GM12873 (cell line): ENCODE measurements at regions not wholly inside any gene's neighbourhood (a gene's known extent, or its start where the extent isn't known, plus 50 kb on each side); places are given as distances from the start of the nearest gene placed in this dataset.

Experiments used
- TF ChIP-seq, protein P1 (sequence below): IDR thresholded peaks from 2 replicates; pipeline ENCODE4 v1.5.1; 2012; ENCODE audit warnings: low read depth, mild to moderate bottlenecking, moderate library complexity, low read length, control low read depth; ENCODE audit not compliant: insufficient read depth; ENCODE audit errors: missing control alignments

DNA sequence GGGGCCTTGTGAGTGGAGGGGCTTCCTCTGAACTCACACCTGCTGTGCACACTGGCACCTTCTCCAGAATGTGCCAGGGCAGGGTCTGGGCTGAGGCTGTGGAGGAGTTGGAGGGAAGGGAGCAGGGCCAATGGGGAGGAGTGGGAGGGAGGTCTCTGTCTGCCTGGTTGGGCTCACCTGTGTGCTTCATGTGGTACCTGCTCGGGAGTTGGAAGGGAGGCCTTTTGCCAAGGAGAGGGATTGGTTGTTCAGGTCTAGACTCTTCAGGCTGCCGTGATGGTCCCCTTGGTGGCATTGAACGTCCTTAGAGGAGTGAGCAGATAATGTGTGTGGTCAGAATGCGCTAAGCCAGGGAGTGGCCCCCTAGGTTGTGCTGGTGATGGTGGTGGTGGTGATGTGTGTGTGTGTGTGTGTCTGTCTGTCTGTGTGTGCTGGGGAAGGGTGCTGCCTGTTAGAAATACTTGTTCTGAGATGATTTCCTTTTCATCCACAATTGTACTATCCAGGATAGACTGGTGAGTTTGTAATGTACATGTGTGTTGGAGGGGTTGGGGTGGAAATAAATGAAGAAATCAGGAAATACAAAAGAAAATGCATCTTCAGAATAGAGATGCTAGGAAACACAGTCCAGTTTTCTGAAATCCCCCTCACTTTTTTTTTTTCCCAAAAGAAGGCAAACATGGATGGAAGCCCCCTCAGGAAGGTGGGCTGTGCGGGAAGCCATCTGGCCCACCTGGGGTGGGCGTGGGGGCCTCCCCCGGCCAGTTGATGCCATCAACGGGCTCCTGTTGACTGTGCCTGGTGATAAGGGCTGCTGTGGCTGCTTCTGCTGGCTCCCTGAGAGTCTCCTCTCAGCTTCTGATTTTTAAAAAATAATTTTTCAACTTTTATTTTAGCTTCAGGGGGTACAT is 140.5 kb upstream of the ZNF536 start:
- TF ChIP-seq, protein P1, sequence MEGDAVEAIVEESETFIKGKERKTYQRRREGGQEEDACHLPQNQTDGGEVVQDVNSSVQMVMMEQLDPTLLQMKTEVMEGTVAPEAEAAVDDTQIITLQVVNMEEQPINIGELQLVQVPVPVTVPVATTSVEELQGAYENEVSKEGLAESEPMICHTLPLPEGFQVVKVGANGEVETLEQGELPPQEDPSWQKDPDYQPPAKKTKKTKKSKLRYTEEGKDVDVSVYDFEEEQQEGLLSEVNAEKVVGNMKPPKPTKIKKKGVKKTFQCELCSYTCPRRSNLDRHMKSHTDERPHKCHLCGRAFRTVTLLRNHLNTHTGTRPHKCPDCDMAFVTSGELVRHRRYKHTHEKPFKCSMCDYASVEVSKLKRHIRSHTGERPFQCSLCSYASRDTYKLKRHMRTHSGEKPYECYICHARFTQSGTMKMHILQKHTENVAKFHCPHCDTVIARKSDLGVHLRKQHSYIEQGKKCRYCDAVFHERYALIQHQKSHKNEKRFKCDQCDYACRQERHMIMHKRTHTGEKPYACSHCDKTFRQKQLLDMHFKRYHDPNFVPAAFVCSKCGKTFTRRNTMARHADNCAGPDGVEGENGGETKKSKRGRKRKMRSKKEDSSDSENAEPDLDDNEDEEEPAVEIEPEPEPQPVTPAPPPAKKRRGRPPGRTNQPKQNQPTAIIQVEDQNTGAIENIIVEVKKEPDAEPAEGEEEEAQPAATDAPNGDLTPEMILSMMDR = no peak

DNA sequence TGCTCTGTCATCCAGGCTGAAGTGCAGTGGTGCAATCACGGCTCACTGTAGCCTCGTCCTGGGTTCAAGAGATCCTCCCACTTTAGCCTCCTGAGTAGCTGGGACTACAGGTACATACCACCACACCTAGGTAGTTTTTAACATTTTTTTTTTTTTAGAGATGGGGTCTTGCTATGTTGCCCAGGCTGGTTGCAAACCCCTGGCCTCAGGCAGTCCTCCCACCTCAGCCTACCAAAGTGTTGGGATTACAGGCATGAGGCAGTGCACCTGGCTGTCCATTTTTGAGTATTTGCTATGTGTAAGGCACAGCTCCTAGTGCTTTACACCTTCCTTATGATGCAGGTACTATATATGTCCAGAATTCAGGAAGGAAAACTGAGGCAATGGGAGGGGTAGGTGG is 138.8 kb upstream of the ZNF536 start:
- TF ChIP-seq, protein P1 = no peak

DNA sequence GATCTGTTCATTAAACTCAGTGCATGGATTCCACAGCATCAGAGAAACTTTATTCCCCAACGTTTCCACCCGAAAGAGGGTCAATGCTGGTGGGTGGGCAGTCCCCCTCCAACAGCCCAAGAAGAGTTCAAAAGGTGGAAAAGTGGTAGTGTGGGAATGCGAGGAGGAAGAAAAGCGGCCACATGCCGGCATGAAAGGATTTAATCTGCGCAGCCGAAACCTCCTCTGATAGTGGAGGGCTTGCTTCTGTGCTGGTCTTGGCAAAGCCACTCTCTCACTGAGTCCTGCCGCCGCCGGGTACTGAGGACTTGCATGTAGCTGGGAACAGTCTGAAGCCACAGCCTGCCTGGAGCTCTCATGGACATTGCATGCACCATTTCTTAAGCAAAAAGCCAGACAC is 136.2 kb upstream of the ZNF536 start:
- TF ChIP-seq, protein P1 = no peak

DNA sequence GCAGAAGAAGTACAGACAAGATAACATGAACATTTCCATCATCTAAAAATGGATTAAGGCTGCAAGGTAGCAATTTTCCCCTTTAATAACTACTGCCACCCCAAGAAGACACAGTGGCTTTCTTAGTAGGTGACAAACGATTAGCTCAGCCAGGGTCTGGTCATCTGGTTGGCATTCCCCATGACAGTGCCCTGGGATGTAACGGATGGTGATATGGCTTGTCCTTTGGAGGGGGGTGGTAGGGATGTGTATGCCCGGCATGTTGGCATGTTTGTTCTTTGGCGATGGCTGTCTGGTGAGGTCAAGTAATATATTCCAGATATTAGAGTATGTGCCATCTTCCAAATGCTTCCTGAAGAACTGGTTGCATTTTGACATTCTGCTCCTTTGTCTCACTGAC is 135.6 kb upstream of the ZNF536 start:
- TF ChIP-seq, protein P1 = no peak

DNA sequence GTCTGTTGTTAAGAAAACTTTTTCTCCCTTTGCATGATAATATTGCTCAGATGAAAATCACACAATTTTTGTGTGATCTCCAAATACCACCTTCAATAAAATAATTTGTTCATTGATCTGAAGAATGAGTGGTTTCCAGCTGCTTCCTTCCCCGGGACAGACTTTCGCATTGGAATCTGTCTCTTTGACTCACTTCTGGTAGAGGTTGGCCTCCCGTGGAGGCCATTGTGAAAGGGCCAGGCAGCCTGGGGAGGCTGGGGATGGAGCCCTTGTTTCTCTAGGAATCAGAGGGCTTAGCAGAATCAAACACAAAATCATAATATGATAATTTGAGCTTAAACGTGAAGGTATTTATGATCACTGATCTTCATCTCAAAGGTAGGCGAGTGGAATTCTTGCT is 135.0 kb upstream of the ZNF536 start:
- TF ChIP-seq, protein P1 = no peak

DNA sequence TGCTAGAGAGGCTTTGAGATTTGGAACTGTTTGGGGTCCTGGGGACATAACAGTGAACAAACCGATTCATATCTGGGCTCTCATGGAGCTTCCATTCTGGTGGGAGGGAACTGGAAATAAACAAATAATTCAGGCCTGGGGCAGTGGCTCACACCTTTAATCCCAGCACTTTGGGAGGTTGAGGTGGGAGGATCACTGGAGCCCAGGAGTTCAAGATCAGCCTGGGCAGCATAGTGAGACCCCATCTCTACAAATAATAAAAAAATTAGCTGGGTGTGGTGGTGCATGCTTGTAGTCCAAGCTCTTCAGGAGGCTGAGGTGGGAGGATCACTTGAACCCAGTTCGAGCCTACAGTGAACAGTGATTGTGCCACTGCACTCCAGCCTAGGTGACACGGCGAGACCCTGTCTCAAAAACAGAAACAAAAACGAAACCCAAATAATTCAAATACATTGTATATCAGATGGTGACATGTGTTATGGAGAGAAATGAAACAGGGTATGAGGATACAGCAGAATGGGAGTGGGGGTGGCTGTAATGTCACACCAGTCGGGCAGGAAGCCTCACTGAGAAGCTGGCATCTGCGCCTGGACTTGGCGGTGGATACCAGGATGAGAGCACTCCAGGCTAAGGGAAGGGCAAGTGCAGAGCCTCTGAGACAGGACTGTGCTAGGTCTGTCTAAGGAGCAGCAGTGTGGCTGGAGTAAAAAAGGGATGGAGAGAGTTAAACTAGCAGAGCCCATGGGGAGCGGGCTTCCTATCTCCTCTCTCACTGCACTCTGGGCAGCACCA is 131.1 kb upstream of the ZNF536 start:
- TF ChIP-seq, protein P1 = no peak

DNA sequence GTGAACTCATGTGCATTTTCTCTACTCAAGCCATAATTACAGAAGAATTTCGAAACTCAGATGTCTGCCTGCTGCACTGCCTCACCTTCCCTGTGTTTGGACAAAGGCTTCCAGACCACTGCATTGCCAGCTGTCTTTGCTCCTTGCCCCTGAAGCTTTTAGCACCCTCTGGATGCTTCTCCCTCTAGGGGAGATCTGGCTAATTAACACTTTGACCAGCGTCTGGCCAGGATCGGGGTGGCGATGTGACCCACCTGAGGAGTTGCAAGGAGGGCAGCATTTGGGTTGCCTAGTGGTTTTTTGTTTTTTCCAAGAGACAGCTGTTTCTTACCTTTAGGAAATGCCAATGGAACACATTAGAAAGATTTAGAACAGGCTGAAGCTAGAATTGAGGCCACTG is 127.7 kb upstream of the ZNF536 start:
- TF ChIP-seq, protein P1 = no peak
